PC-3 (cell line): ENCODE measurements at regions not wholly inside any gene's neighbourhood (a gene's known extent, or its start where the extent isn't known, plus 50 kb on each side); places are given as distances from the start of the nearest gene placed in this dataset.
A peak's percentile ranks its signal among the peaks of the same experiment; 100 is the strongest.

ENCODE experiments used
- ATAC-seq: fragments of 200-7000 bp; cut with Tn5 transposase; 2 replicates; pipeline ENCODE4 v1.9.1; 2020; ENCODE audit warnings: mild to moderate bottlenecking, moderate library complexity
- BruUV-seq: library from RNA; stranded (reverse); fragments of 400-500 nt; replicated peaks from 2 replicates; lab custom pipeline; 2021; lab: Mats Ljungman, UMichigan
- CTCF ChIA-PET: fragments of 300-600 bp; sonication (Branson Sonifier 250); formaldehyde crosslinking; loops from one replicate; lab custom pipeline; 2022; ENCODE audit warnings: antibody characterized with exemption; lab: Charles Lee
- POLR2A ChIA-PET: fragments of 300-600 bp; sonication (Branson Sonifier 250); formaldehyde crosslinking; loops from one replicate; lab custom pipeline; 2022; ENCODE audit warnings: antibody characterized with exemption; ENCODE audit not compliant: unreplicated experiment; lab: Charles Lee
- DNase-seq: peaks from one replicate; pipeline ENCODE4 v3.0.0-alpha.2; 2015
- H2AFZ ChIP-seq: fragments of 300-600 bp; sonication (generic); 2 replicates; pipeline ENCODE4 v1.6.0; 2016; ENCODE audit warnings: antibody characterized with exemption, low read length
- H3F3A ChIP-seq: fragments of 300-600 bp; sonication (generic); one replicate; pipeline ENCODE4 v1.6.0; 2017; ENCODE audit warnings: antibody characterized with exemption, low read length, control low read depth, mild to moderate bottlenecking; ENCODE audit not compliant: unreplicated experiment
- H3K27ac ChIP-seq: fragments of 300-600 bp; sonication (generic); 2 replicates; pipeline ENCODE4 v1.5.1; 2016; ENCODE audit warnings: mild to moderate bottlenecking, low read length
- H3K27me3 ChIP-seq: fragments of 300-600 bp; sonication (generic); 2 replicates; pipeline ENCODE4 v1.6.1; 2016; ENCODE audit warnings: low read length, mixed read lengths
- H3K36me3 ChIP-seq: fragments of 300-600 bp; sonication (generic); 2 replicates; pipeline ENCODE4 v1.6.1; 2016; ENCODE audit warnings: low read depth, mixed run types, low read length, mixed read lengths
- H3K4me1 ChIP-seq: fragments of 300-600 bp; sonication (generic); 2 replicates; pipeline ENCODE4 v1.5.1; 2016; ENCODE audit warnings: low read length; ENCODE audit not compliant: insufficient read depth
- H3K4me2 ChIP-seq: fragments of 300-600 bp; sonication (generic); 2 replicates; pipeline ENCODE4 v1.6.0; 2016; ENCODE audit warnings: low read length
- H3K4me3 ChIP-seq: fragments of 300-600 bp; sonication (generic); 2 replicates; pipeline ENCODE4 v1.5.1; 2016; ENCODE audit warnings: mild to moderate bottlenecking, low read length, mixed read lengths
- H3K79me2 ChIP-seq: fragments of 300-600 bp; sonication (generic); 2 replicates; pipeline ENCODE4 v1.6.1; 2017; ENCODE audit warnings: low read length, mixed read lengths
- H3K9ac ChIP-seq: fragments of 300-600 bp; sonication (generic); 2 replicates; pipeline ENCODE4 v1.6.0; 2016; ENCODE audit warnings: mild to moderate bottlenecking, low read length
- H3K9me2 ChIP-seq: fragments of 300-600 bp; sonication (generic); replicated peaks from 2 replicates; pipeline ENCODE4 v1.6.1; 2016; ENCODE audit warnings: mixed run types, low read length, mixed read lengths
- H3K9me3 ChIP-seq: fragments of 300-600 bp; sonication (generic); 2 replicates; pipeline ENCODE4 v1.6.1; 2016; ENCODE audit warnings: low read length, mixed read lengths
- H4K20me1 ChIP-seq: fragments of 300-600 bp; sonication (generic); 2 replicates; pipeline ENCODE4 v1.6.1; 2016; ENCODE audit warnings: low read length, mixed read lengths
- CTCF ChIP-seq: fragments of 300-600 bp; sonication (generic); conservative IDR thresholded peaks from 2 replicates; pipeline ENCODE4 v1.5.1; 2017; ENCODE audit warnings: antibody characterized with exemption, low read depth, mild to moderate bottlenecking, low read length
- EZH2 ChIP-seq: fragments of 300-600 bp; sonication (generic); IDR thresholded peaks from one replicate; pipeline ENCODE4 v1.6.1; 2017; ENCODE audit warnings: antibody characterized with exemption, mild to moderate bottlenecking, low read length; ENCODE audit not compliant: unreplicated experiment
- EZH2phosphoT487 ChIP-seq: fragments of 300-600 bp; sonication (generic); IDR thresholded peaks from 2 replicates; pipeline ENCODE4 v1.6.1; 2018; ENCODE audit warnings: mild to moderate bottlenecking, antibody characterized with exemption, low read length, borderline replicate concordance
- intact Hi-C: fragments of 100-400 bp; cut with micrococcal nuclease; formaldehyde crosslinking; loops from 2 replicates; pipeline ENCODE4 v1.9.0; 2023

GRCh38 chr2:163849756-163850435 is 114.1 kb upstream of the FIGN start:
- Histone ChIP-seq H3K9me3 (no peaks in the 10 kb centered on the region), H3K4me2 (no peak overlapping the region), H3K36me3 (no peaks in the 10 kb centered on the region), H3K27ac (no peak overlapping the region), H2AFZ (no peak overlapping the region), H3K27me3 (no peaks in the 10 kb centered on the region), H3K4me3 (no peak overlapping the region), H3K9me2 (no peaks in the 10 kb centered on the region), H3K9ac (no peak overlapping the region), H3F3A (no peaks in the 10 kb centered on the region), H3K4me1 (peaks cover 3% of the 10 kb centered on the region; the same call in 1 of the 2 replicates), H3K79me2 (no peaks in the 10 kb centered on the region), H4K20me1 (no peaks in the 10 kb centered on the region)
- TF ChIP-seq EZH2phosphoT487 (no peak), CTCF (no peak), EZH2 (no peak)
- ChIA-PET CTCF (no interaction called here), POLR2A (no interaction called here)
- intact Hi-C loops = no loop called here
- BruUV-seq = no TSS peak
- ATAC-seq (no peak), DNase-seq (peak; percentile 26)

- intact Hi-C loops = no loop called here
- POLR2A ChIA-PET = no interaction called here
- BruUV-seq = no TSS peak
- H3K27me3 ChIP-seq = no peaks in the 10 kb centered on the region
- TF ChIP-seq EZH2 (no peak), EZH2phosphoT487 (no peak), CTCF (no peak)
- CTCF ChIA-PET = no interaction called here
- H3K36me3 ChIP-seq = no peaks in the 10 kb centered on the region
- no peaks in the 10 kb centered on the region for H3K79me2 ChIP-seq
- no peaks in the 10 kb centered on the region for H3F3A ChIP-seq
- H3K4me2 ChIP-seq = no peak overlapping the region
- no peaks in the 10 kb centered on the region for H3K9me3 ChIP-seq
- no peaks in the 10 kb centered on the region for H3K4me1 ChIP-seq
- H3K4me3 ChIP-seq = no peak overlapping the region
- H2AFZ ChIP-seq = no peak overlapping the region
- no peaks in the 10 kb centered on the region for H4K20me1 ChIP-seq
- DNase-seq = no peak
- ATAC-seq = no peak
- no peak overlapping the region for H3K27ac ChIP-seq
- H3K9me2 ChIP-seq = no peaks in the 10 kb centered on the region
- H3K9ac ChIP-seq = no peak overlapping the region
These were observed 103.1 kb upstream of the FIGN start for GRCh38 chr2:163838890-163839289.

GRCh38 chr2:163836167-163836566 is 100.4 kb upstream of the FIGN start:
- no peak for ATAC-seq
- H3K4me1 ChIP-seq = no peaks in the 10 kb centered on the region
- no peak for DNase-seq
- no peak overlapping the region for H3K27ac ChIP-seq
- CTCF ChIA-PET = no interaction called here
- H3K4me2 ChIP-seq = no peak overlapping the region
- BruUV-seq = no TSS peak
- no peaks in the 10 kb centered on the region for H3K27me3 ChIP-seq
- POLR2A ChIA-PET = no interaction called here
- no peak overlapping the region for H3K9ac ChIP-seq
- H4K20me1 ChIP-seq = no peaks in the 10 kb centered on the region
- no peaks in the 10 kb centered on the region for H3F3A ChIP-seq
- intact Hi-C loops = no loop called here
- no peak overlapping the region for H3K4me3 ChIP-seq
- H3K9me3 ChIP-seq = no peaks in the 10 kb centered on the region
- no peaks in the 10 kb centered on the region for H3K79me2 ChIP-seq
- H2AFZ ChIP-seq = no peak overlapping the region
- H3K36me3 ChIP-seq = no peaks in the 10 kb centered on the region
- H3K9me2 ChIP-seq = no peaks in the 10 kb centered on the region
- TF ChIP-seq EZH2phosphoT487 (no peak), EZH2 (no peak), CTCF (no peak)
